GM12873 (cell line): ENCODE measurements at regions not wholly inside any gene's neighbourhood (a gene's known extent, or its start where the extent isn't known, plus 50 kb on each side); places are given as distances from the start of the nearest gene placed in this dataset.

Source experiments
- TF ChIP-seq, protein P1 (sequence below): IDR thresholded peaks from 2 replicates; pipeline ENCODE4 v1.5.1; 2012; ENCODE audit warnings: low read depth, mild to moderate bottlenecking, moderate library complexity, low read length, control low read depth; ENCODE audit not compliant: insufficient read depth; ENCODE audit errors: missing control alignments

- TF ChIP-seq, protein P1, sequence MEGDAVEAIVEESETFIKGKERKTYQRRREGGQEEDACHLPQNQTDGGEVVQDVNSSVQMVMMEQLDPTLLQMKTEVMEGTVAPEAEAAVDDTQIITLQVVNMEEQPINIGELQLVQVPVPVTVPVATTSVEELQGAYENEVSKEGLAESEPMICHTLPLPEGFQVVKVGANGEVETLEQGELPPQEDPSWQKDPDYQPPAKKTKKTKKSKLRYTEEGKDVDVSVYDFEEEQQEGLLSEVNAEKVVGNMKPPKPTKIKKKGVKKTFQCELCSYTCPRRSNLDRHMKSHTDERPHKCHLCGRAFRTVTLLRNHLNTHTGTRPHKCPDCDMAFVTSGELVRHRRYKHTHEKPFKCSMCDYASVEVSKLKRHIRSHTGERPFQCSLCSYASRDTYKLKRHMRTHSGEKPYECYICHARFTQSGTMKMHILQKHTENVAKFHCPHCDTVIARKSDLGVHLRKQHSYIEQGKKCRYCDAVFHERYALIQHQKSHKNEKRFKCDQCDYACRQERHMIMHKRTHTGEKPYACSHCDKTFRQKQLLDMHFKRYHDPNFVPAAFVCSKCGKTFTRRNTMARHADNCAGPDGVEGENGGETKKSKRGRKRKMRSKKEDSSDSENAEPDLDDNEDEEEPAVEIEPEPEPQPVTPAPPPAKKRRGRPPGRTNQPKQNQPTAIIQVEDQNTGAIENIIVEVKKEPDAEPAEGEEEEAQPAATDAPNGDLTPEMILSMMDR = no peak
Observed at GRCh38 chr12:5197131-5197530, 153.5 kb downstream of the KCNA5 start.

DNA sequence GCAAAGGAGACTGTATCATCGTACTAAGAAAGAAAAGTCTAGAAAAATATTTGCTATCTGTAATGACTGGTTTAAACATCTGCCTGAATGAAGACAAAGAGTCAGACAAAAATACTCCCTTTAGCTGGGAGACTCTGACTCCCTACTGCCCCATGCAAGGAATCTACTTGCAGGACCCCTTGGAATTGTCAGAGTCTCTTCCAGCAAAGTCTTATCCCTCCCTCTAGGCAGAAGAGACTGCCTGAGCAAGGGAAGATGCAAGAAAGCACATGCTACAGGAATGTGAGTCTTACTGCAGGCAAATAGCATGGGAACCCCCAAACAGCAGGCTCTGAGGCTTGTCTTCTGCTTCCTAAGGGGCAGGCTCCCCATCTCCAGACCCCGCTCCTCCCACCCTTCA, 154.0 kb downstream of the KCNA5 start:
- TF ChIP-seq, protein P1 = no peak

- TF ChIP-seq, protein P1 = peak; percentile 66
Observed at GRCh38 chr12:5200278-5201087, 156.8 kb downstream of the KCNA5 start.

- TF ChIP-seq, protein P1 = no peak
Observed at GRCh38 chr12:5201554-5202218, 158.0 kb downstream of the KCNA5 start.

DNA sequence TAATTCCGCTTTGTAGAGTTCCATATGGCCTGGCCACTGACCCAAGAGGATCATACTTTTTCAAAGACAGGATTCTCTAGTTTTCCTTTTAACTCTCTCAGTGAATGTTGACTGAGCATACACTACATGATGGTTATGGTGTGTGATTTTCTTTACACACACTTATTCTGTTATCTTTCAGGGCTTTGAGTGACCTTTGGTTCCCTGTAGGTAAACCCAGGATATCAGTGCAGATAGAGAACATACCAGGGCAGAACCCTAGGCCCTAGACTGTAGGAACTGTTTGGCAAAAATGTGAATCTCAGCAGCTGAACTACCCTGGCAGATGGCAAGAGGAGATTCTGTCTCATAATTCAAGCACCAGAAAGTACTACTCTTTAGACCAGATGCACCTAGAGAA, 159.6 kb downstream of the KCNA5 start:
- TF ChIP-seq, protein P1 = no peak

- TF ChIP-seq, protein P1 = no peak
Observed at GRCh38 chr12:5203720-5204119, 160.0 kb downstream of the KCNA5 start.

DNA sequence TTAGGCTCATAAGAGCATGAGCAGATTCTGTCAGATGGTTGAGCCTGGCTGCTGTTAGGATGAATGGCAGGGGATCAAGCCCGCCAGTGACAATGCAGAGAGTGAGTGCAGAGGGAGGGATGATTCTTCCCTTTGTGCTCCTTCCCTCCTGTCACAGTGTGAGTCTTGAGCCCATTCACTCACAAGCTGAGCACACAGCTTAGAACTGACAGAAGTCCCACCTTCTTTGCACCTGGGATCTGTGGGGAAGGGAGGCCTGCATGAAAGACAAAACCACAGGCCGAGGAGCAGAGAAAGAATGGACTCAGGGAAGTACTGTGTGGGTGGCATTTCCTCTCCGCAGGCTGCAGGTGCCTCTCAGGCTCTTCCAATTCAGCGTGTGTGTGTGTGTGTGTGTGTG, 160.6 kb downstream of the KCNA5 start:
- TF ChIP-seq, protein P1 = no peak
